ENCODE measurements at regions not wholly inside any gene's neighbourhood (a gene's known extent, or its start where the extent isn't known, plus 50 kb on each side); places are given as distances from the start of the nearest gene placed in this dataset.

DNA sequence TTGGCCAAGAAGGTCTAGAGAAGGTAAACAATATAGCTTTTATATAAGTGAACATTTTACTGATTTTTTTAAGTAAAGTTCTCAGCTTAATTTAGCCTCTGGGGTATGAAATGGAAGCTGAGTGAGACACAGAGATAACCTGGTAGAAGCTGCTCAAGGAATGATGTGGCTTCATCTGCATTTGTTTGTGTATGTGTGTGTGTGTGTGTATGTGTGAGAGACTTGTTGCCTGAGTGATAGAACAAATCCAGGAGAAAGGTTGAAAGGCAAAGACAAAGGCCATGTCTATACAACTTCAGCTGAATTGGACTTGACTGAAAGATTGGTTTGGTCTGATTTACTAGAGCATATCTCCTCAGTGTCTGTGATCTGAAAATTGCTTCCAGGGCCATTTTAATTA lies 63.6 kb downstream of the PCDH7 start:
- TF ChIP-seq, protein P1, sequence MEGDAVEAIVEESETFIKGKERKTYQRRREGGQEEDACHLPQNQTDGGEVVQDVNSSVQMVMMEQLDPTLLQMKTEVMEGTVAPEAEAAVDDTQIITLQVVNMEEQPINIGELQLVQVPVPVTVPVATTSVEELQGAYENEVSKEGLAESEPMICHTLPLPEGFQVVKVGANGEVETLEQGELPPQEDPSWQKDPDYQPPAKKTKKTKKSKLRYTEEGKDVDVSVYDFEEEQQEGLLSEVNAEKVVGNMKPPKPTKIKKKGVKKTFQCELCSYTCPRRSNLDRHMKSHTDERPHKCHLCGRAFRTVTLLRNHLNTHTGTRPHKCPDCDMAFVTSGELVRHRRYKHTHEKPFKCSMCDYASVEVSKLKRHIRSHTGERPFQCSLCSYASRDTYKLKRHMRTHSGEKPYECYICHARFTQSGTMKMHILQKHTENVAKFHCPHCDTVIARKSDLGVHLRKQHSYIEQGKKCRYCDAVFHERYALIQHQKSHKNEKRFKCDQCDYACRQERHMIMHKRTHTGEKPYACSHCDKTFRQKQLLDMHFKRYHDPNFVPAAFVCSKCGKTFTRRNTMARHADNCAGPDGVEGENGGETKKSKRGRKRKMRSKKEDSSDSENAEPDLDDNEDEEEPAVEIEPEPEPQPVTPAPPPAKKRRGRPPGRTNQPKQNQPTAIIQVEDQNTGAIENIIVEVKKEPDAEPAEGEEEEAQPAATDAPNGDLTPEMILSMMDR (IDR thresholded peaks at IDR 0.05; ENCODE audit: low read depth, low read length), result no peak

DNA sequence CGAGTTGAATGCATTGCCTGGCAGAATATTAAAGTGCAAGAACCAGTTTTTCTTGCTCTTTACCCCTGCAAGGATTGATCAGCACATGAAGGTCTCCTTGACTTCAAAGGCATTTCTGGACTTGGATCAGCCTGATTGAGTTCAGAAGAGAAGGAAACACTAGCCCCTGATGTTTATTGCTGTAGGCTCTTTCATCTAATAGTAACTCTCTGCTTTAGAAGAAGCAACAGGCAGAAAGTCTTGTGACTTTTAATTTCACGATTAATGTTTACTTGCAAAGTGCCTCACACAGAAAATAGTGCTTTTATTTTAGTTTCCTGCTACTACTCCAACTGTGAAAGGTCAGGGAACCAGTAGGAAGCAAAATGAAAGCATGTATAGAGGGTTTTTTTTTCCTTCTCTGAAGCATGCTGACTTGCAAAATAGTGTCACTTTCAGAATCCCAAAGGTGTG lies 69.1 kb downstream of the PCDH7 start:
- H3K27me3 ChIP-seq, result no peaks in the 10 kb centered on the region
- TF ChIP-seq, protein P1 (IDR thresholded peaks at IDR 0.05; ENCODE audit: low read depth, low read length), result no peak
- no peaks in the 10 kb centered on the region for H3K9me3 ChIP-seq (ENCODE audit: low read depth)
- H3K36me3 ChIP-seq, result no peaks in the 10 kb centered on the region
- no peak overlapping the region for H3K4me3 ChIP-seq
- H3K27ac ChIP-seq, result no peak overlapping the region
- H3K4me1 ChIP-seq (ENCODE audit: low read depth), result peaks cover 56% of the 10 kb centered on the region
- peak in 1 of 2 donors; percentile 18 for DNase-seq (ENCODE audit: low read depth in 1 of 2, low spot score in 1 of 2)

More for the DNA sequence above, 63.6 kb downstream of the PCDH7 start:
- peak overlapping the region; percentile 60 for H3K27ac ChIP-seq
- no peaks in the 10 kb centered on the region for H3K27me3 ChIP-seq
- no peak overlapping the region for H3K4me3 ChIP-seq
- no peaks in the 10 kb centered on the region for H3K36me3 ChIP-seq
- no peaks in the 10 kb centered on the region for H3K9me3 ChIP-seq (ENCODE audit: low read depth)
- DNase-seq (ENCODE audit: low read depth in 1 of 2, low spot score in 1 of 2), result no peak
- H3K4me1 ChIP-seq (ENCODE audit: low read depth), result peaks cover 44% of the 10 kb centered on the region

DNA sequence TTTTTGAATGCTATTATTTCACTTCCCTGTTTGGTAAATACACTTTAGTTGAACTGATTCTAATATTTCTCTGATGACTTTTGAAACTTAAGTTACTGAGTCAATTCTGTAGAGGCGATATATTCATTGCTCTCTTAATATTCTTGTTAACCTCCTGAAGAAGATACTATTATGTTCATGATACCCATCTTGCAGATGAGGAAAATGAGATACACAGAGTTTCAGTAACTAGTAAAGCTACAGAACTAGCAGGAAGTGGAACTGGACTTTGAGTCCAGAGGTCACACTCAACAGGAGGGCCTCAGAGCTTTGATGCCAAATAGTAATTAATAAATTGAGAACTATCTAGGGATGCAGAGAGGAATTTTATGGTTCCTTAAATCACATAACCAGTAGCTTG lies 70.0 kb downstream of the PCDH7 start:
- Histone ChIP-seq H3K27ac (no peak overlapping the region), H3K27me3 (no peaks in the 10 kb centered on the region), H3K9me3 (ENCODE audit: low read depth) (no peaks in the 10 kb centered on the region), H3K36me3 (no peaks in the 10 kb centered on the region), H3K4me1 (ENCODE audit: low read depth) (peaks cover 55% of the 10 kb centered on the region), H3K4me3 (no peak overlapping the region)
- TF ChIP-seq, protein P1 (IDR thresholded peaks at IDR 0.05; ENCODE audit: low read depth, low read length), result no peak
- no peak for DNase-seq (ENCODE audit: low read depth in 1 of 2, low spot score in 1 of 2)

DNA sequence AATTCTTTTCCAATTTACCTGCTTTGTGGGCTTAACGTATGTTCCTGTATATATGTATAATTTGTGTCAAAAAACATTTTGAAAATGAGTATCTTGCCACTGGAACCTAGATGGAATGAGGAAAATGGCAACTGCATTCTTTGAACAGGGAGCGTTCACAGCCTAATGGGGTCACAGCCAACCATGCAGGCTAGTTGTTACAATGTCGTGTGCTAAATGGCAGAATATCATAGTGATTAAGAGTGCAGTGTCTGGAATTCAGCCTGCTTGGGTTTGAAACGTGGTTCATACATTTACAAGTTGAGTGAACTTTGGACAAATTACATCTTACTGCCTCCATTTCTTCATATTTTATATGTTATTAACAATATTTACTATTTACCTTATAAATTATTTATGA lies 70.8 kb downstream of the PCDH7 start:
- H3K36me3 ChIP-seq, result no peaks in the 10 kb centered on the region
- DNase-seq (ENCODE audit: low read depth in 1 of 2, low spot score in 1 of 2), result no peak
- no peaks in the 10 kb centered on the region for H3K27me3 ChIP-seq
- H3K9me3 ChIP-seq (ENCODE audit: low read depth), result no peaks in the 10 kb centered on the region
- H3K4me1 ChIP-seq (ENCODE audit: low read depth), result peaks cover 51% of the 10 kb centered on the region
- no peak overlapping the region for H3K4me3 ChIP-seq
- TF ChIP-seq, protein P1 (IDR thresholded peaks at IDR 0.05; ENCODE audit: low read depth, low read length), result no peak
- no peak overlapping the region for H3K27ac ChIP-seq

DNA sequence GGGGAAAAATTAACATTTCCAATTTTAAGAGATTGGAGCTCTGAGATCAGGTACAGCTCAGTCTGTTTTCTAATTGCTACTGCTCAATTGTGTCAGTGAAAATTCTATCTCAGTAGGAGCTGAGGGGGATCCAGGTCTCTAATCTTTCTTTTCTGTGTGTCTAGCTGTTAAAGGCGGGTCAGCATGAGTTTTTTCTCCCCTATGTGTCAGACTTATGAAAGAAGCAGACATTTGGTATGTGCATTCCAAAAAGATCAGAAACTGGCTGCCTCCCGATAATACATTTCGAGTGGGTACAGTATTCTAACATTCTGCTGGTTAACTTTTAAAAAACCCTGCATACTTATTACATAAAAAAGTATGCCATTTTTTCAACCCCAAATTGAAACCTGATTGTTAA lies 72.4 kb downstream of the PCDH7 start:
- Histone ChIP-seq H3K27me3 (no peaks in the 10 kb centered on the region), H3K9me3 (ENCODE audit: low read depth) (no peaks in the 10 kb centered on the region), H3K4me1 (ENCODE audit: low read depth) (peaks cover 35% of the 10 kb centered on the region), H3K4me3 (no peak overlapping the region), H3K27ac (peak overlapping the region; percentile 11), H3K36me3 (no peaks in the 10 kb centered on the region)
- no peak for DNase-seq (ENCODE audit: low read depth in 1 of 2, low spot score in 1 of 2)
- TF ChIP-seq, protein P1 (IDR thresholded peaks at IDR 0.05; ENCODE audit: low read depth, low read length), result no peak

DNA sequence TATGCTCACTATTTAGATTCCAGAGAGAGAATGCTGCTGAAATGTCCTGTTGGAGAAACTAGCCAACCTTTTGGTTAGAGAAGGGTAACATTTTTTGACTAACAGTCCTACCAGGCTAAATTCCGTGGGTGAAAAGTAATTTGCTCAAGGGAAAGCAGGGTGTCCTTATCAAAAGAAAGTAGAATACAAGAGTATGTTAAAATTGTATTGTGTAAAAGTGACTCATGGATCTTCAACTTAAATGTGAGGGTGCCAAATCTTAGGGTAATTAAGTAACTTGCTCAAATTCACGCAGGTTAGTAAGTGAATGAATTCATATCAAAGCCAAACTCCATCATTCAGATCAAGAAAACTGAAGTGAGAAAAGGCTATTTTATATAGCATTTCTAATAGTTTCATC lies 81.7 kb downstream of the PCDH7 start:
- no peak for DNase-seq (ENCODE audit: low read depth in 1 of 2, low spot score in 1 of 2)
- H3K27me3 ChIP-seq, result no peaks in the 10 kb centered on the region
- no peak overlapping the region for H3K27ac ChIP-seq
- no peaks in the 10 kb centered on the region for H3K9me3 ChIP-seq (ENCODE audit: low read depth)
- TF ChIP-seq, protein P1 (IDR thresholded peaks at IDR 0.05; ENCODE audit: low read depth, low read length), result no peak
- H3K4me3 ChIP-seq, result no peak overlapping the region
- H3K4me1 ChIP-seq (ENCODE audit: low read depth), result no peaks in the 10 kb centered on the region
- H3K36me3 ChIP-seq, result no peaks in the 10 kb centered on the region
